HepG2 (cell line): ENCODE measurements at regions not wholly inside any gene's neighbourhood (a gene's known extent, or its start where the extent isn't known, plus 50 kb on each side); places are given as distances from the start of the nearest gene placed in this dataset.
"Not testable (repeated sequence)": the region's sequence is repeated elsewhere in the genome, so short reads cannot be mapped to it uniquely, and the experiment has no call there.

ENCODE experiments used
- CREM ChIP-seq, 2 experiments: sonication (generic) in 1 of 2; formaldehyde crosslinking in 1 of 2; IDR thresholded peaks; 2 replicates each; pipeline versions ENCODE4 v1.4.0 to v1.6.1; 2016 to 2020; ENCODE audit warnings: antibody characterized with exemption in 1 of 2, mild to moderate bottlenecking in 1 of 2, missing genetic modification reagents in 1 of 2
- GZF1 ChIP-seq: sonication (generic); formaldehyde crosslinking; IDR thresholded peaks from 2 replicates; pipeline ENCODE4 v1.5.1; 2020; ENCODE audit warnings: mild to moderate bottlenecking, missing genetic modification reagents
- HIVEP1 ChIP-seq: sonication (generic); formaldehyde crosslinking; IDR thresholded peaks from 2 replicates; pipeline ENCODE4 v1.4.0; 2020; ENCODE audit warnings: mild to moderate bottlenecking, missing genetic modification reagents
- KDM3A ChIP-seq: IDR thresholded peaks from 2 replicates; pipeline ENCODE4 v1.6.1; 2018; ENCODE audit warnings: low read depth, missing compliant biosample characterization
- PHF21A ChIP-seq: sonication (generic); formaldehyde crosslinking; IDR thresholded peaks from 2 replicates; pipeline ENCODE4 v1.5.0; 2020; ENCODE audit warnings: mild to moderate bottlenecking, missing genetic modification reagents
- RXRB ChIP-seq: IDR thresholded peaks from 2 replicates; pipeline ENCODE4 v1.6.1; 2016; ENCODE audit warnings: borderline replicate concordance, missing genetic modification reagents, missing compliant biosample characterization
- SSRP1 ChIP-seq: IDR thresholded peaks from 2 replicates; pipeline ENCODE4 v1.6.1; 2016; ENCODE audit warnings: control low read depth
- ZBTB25 ChIP-seq: IDR thresholded peaks from 2 replicates; pipeline ENCODE4 v1.6.1; 2018; ENCODE audit warnings: missing genetic modification reagents
- ZMYM2 ChIP-seq: sonication (generic); formaldehyde crosslinking; IDR thresholded peaks from 2 replicates; pipeline ENCODE4 v1.8.0; 2022; ENCODE audit warnings: mild to moderate bottlenecking, missing genetic modification reagents
- ZMYM3 ChIP-seq: sonication (generic); formaldehyde crosslinking; IDR thresholded peaks from 2 replicates; pipeline ENCODE4 v1.5.1; 2020; ENCODE audit warnings: mild to moderate bottlenecking, missing genetic modification reagents
- ZNF264 ChIP-seq: sonication (generic); formaldehyde crosslinking; IDR thresholded peaks from 2 replicates; pipeline ENCODE4 v1.4.0; 2020; ENCODE audit warnings: missing genetic modification reagents
- ZNF274 ChIP-seq: sonication (generic); formaldehyde crosslinking; IDR thresholded peaks from 2 replicates; pipeline ENCODE4 v1.5.1; 2020; ENCODE audit warnings: mild to moderate bottlenecking, missing genetic modification reagents
- ZNF30 ChIP-seq: sonication (generic); formaldehyde crosslinking; IDR thresholded peaks from 2 replicates; pipeline ENCODE4 v1.5.0; 2020; ENCODE audit warnings: mild to moderate bottlenecking, missing genetic modification reagents
- ZNF629 ChIP-seq: sonication (generic); formaldehyde crosslinking; conservative IDR thresholded peaks from 2 replicates; pipeline ENCODE4 v1.5.0; 2020; ENCODE audit warnings: missing genetic modification reagents
- ZNF670 ChIP-seq: sonication (generic); formaldehyde crosslinking; IDR thresholded peaks from 2 replicates; pipeline ENCODE4 v1.8.0; 2022; ENCODE audit warnings: mild to moderate bottlenecking, missing genetic modification reagents, borderline replicate concordance
- ZSCAN9 ChIP-seq: IDR thresholded peaks from 2 replicates; pipeline ENCODE4 v1.6.1; 2016; ENCODE audit warnings: borderline replicate concordance
- TF ChIP-seq, protein P1 (sequence below): sonication (generic); formaldehyde crosslinking; IDR thresholded peaks from 2 replicates; pipeline ENCODE4 v1.5.0; 2020; ENCODE audit warnings: missing genetic modification reagents, mild to moderate bottlenecking, borderline replicate concordance
- TF ChIP-seq, protein P2 (sequence below): IDR thresholded peaks from 2 replicates; pipeline ENCODE4 v1.6.1; 2016; ENCODE audit warnings: missing genetic modification reagents, missing compliant biosample characterization
- TF ChIP-seq, protein P3 (sequence below): sonication (generic); formaldehyde crosslinking; IDR thresholded peaks from 2 replicates; pipeline ENCODE4 v1.4.0; 2020; ENCODE audit warnings: missing genetic modification reagents
- TF ChIP-seq, protein P4 (sequence below): sonication (generic); formaldehyde crosslinking; IDR thresholded peaks from 2 replicates; pipeline ENCODE4 v1.5.1; 2020; ENCODE audit warnings: mild to moderate bottlenecking, missing genetic modification reagents, moderate library complexity

GRCh38 chr16:21509437-21510086, 89.8 kb upstream of the METTL9 start (continued):
- TF ChIP-seq, protein P1, sequence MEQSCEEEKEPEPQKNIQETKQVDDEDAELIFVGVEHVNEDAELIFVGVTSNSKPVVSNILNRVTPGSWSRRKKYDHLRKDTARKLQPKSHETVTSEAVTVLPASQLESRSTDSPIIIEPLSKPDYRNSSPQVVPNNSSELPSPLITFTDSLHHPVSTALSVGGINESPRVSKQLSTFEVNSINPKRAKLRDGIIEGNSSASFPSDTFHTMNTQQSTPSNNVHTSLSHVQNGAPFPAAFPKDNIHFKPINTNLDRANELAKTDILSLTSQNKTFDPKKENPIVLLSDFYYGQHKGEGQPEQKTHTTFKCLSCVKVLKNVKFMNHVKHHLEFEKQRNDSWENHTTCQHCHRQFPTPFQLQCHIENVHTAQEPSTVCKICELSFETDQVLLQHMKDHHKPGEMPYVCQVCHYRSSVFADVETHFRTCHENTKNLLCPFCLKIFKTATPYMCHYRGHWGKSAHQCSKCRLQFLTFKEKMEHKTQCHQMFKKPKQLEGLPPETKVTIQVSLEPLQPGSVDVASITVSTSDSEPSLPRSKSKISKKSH = peak; percentile 62; the same call in 1 of the 2 replicates
- TF ChIP-seq ZMYM3 (CRISPR knock-in tag) (peak; percentile 98), ZNF30 (CRISPR knock-in tag) (0 out of 2 replicates have a peak, but pooled peaks have one; percentile 13), KDM3A (CRISPR knock-in tag) (peak; percentile 86), RXRB (CRISPR knock-in tag) (peak; percentile 88; the same call in 1 of the 2 replicates), SSRP1 (CRISPR knock-in tag) (0 out of 2 replicates have a peak, but pooled peaks have one; percentile 60), HIVEP1 (CRISPR knock-in tag) (peak; percentile 10; the same call in 1 of the 2 replicates), ZNF274 (CRISPR knock-in tag) (peak; percentile 71; the same call in 1 of the 2 replicates), ZNF264 (CRISPR knock-in tag) (0 out of 2 replicates have a peak, but pooled peaks have one; percentile 56), PHF21A (CRISPR knock-in tag) (peak; percentile 82), ZNF670 (0 out of 2 replicates have a peak, but pooled peaks have one; percentile 57), ZNF629 (CRISPR knock-in tag) (peak; percentile 44), ZBTB25 (CRISPR knock-in tag) (0 out of 2 replicates have a peak, but pooled peaks have one; percentile 17), GZF1 (CRISPR knock-in tag) (0 out of 2 replicates have a peak, but pooled peaks have one; percentile 67), ZMYM2 (CRISPR knock-in tag) (0 out of 2 replicates have a peak, but pooled peaks have one; percentile 62), ZSCAN9 (peak; percentile 94), CREM (IDR thresholded peaks at IDR 0.05) (peak; percentile 27; the same call in 1 of the 2 replicates)
- TF ChIP-seq, protein P2, sequence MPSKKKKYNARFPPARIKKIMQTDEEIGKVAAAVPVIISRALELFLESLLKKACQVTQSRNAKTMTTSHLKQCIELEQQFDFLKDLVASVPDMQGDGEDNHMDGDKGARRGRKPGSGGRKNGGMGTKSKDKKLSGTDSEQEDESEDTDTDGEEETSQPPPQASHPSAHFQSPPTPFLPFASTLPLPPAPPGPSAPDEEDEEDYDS (CRISPR knock-in tag) = peak; percentile 30; the same call in 1 of the 2 replicates
- TF ChIP-seq, protein P3, sequence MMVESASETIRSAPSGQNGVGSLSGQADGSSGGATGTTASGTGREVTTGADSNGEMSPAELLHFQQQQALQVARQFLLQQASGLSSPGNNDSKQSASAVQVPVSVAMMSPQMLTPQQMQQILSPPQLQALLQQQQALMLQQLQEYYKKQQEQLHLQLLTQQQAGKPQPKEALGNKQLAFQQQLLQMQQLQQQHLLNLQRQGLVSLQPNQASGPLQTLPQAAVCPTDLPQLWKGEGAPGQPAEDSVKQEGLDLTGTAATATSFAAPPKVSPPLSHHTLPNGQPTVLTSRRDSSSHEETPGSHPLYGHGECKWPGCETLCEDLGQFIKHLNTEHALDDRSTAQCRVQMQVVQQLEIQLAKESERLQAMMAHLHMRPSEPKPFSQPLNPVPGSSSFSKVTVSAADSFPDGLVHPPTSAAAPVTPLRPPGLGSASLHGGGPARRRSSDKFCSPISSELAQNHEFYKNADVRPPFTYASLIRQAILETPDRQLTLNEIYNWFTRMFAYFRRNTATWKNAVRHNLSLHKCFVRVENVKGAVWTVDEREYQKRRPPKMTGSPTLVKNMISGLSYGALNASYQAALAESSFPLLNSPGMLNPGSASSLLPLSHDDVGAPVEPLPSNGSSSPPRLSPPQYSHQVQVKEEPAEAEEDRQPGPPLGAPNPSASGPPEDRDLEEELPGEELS = peak; percentile 64
- not testable (repeated sequence) for TF ChIP-seq CREM (CRISPR knock-in tag; IDR thresholded peaks at IDR 0.05)
- TF ChIP-seq, protein P4, sequence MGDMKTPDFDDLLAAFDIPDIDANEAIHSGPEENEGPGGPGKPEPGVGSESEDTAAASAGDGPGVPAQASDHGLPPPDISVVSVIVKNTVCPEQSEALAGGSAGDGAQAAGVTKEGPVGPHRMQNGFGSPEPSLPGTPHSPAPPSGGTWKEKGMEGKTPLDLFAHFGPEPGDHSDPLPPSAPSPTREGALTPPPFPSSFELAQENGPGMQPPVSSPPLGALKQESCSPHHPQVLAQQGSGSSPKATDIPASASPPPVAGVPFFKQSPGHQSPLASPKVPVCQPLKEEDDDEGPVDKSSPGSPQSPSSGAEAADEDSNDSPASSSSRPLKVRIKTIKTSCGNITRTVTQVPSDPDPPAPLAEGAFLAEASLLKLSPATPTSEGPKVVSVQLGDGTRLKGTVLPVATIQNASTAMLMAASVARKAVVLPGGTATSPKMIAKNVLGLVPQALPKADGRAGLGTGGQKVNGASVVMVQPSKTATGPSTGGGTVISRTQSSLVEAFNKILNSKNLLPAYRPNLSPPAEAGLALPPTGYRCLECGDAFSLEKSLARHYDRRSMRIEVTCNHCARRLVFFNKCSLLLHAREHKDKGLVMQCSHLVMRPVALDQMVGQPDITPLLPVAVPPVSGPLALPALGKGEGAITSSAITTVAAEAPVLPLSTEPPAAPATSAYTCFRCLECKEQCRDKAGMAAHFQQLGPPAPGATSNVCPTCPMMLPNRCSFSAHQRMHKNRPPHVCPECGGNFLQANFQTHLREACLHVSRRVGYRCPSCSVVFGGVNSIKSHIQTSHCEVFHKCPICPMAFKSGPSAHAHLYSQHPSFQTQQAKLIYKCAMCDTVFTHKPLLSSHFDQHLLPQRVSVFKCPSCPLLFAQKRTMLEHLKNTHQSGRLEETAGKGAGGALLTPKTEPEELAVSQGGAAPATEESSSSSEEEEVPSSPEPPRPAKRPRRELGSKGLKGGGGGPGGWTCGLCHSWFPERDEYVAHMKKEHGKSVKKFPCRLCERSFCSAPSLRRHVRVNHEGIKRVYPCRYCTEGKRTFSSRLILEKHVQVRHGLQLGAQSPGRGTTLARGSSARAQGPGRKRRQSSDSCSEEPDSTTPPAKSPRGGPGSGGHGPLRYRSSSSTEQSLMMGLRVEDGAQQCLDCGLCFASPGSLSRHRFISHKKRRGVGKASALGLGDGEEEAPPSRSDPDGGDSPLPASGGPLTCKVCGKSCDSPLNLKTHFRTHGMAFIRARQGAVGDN = peak; percentile 88
